HEK293 (cell line): ENCODE measurements at regions not wholly inside any gene's neighbourhood (a gene's known extent, or its start where the extent isn't known, plus 50 kb on each side); places are given as distances from the start of the nearest gene placed in this dataset.

Source experiments
- CTCF ChIA-PET: fragments of 350-600 bp; formaldehyde crosslinking; extraction: SDS; loops from one replicate; lab custom pipeline; 2021; ENCODE audit warnings: antibody characterized with exemption; lab: Yijun Ruan, JAX
- POLR2A ChIA-PET: fragments of 300-600 bp; formaldehyde crosslinking; extraction: SDS; loops from one replicate; lab custom pipeline; 2020; ENCODE audit warnings: antibody characterized with exemption, inconsistent platforms; lab: Yijun Ruan, JAX
- H3K27ac ChIP-seq: fragments of 200-500 bp; sonication (Bioruptor generic); 2 replicates; pipeline ENCODE4 v1.5.1; 2014; ENCODE audit warnings: low read depth, low read length, control low read depth, inconsistent platforms; ENCODE audit errors: extremely low read depth
- H3K36me3 ChIP-seq, 2 experiments: fragments of 200-500 bp in 1 of 2; sonication (Bioruptor generic) in 1 of 2; 1 replicate in 1 of 2; 2 replicates in 1 of 2; pipeline ENCODE4 v1.5.1; 2014 to 2017; ENCODE audit warnings: inconsistent platforms in 2 of 2, low read length in 2 of 2; ENCODE audit not compliant: control insufficient read depth in 2 of 2, insufficient read depth in 1 of 2
- H3K4me1 ChIP-seq: fragments of 200-500 bp; sonication (Bioruptor generic); 2 replicates; pipeline ENCODE4 v1.5.1; 2014; ENCODE audit warnings: mild to moderate bottlenecking, low read length, inconsistent platforms; ENCODE audit not compliant: control insufficient read depth, insufficient read depth
- H3K4me3 ChIP-seq: 2 replicates; pipeline ENCODE4 v1.5.1; 2011; ENCODE audit warnings: low read depth, mild to moderate bottlenecking, control low read depth, low read length, moderate library complexity
- H3K9me3 ChIP-seq: fragments of 200-500 bp; sonication (Bioruptor generic); 2 replicates; pipeline ENCODE4 v1.5.1; 2014; ENCODE audit warnings: low read depth, low read length, inconsistent platforms; ENCODE audit not compliant: control insufficient read depth, insufficient read depth
- KLF1 ChIP-seq: fragments of 450-650 bp; formaldehyde crosslinking; IDR thresholded peaks from 2 replicates; pipeline ENCODE4 v1.5.1; 2016; ENCODE audit warnings: missing biosample characterization, missing genetic modification characterization
- KLF8 ChIP-seq: fragments of 450-650 bp; formaldehyde crosslinking; IDR thresholded peaks from 2 replicates; pipeline ENCODE4 v1.5.1; 2016; ENCODE audit warnings: missing biosample characterization, missing genetic modification characterization
- PRDM4 ChIP-seq: fragments of 450-650 bp; formaldehyde crosslinking; IDR thresholded peaks from 2 replicates; pipeline ENCODE4 v1.5.1; 2017; ENCODE audit warnings: missing biosample characterization, missing genetic modification characterization
- SALL2 ChIP-seq: fragments of 450-650 bp; formaldehyde crosslinking; IDR thresholded peaks from 2 replicates; pipeline ENCODE4 v1.5.0; 2017; ENCODE audit warnings: missing biosample characterization, mild to moderate bottlenecking, missing genetic modification characterization, borderline replicate concordance
- ZBTB26 ChIP-seq: fragments of 450-650 bp; formaldehyde crosslinking; optimal IDR thresholded peaks from 2 replicates; pipeline ENCODE3; 2016; ENCODE audit warnings: missing biosample characterization, mild to moderate bottlenecking, missing genetic modification characterization
- ZBTB6 ChIP-seq: fragments of 450-650 bp; formaldehyde crosslinking; IDR thresholded peaks from 2 replicates; pipeline ENCODE4 v1.5.1; 2017; ENCODE audit warnings: missing biosample characterization, missing genetic modification characterization
- ZNF114 ChIP-seq: fragments of 450-650 bp; formaldehyde crosslinking; IDR thresholded peaks from 2 replicates; pipeline ENCODE4 v1.5.0; 2017; ENCODE audit warnings: missing biosample characterization, missing genetic modification characterization
- ZNF132 ChIP-seq: fragments of 450-650 bp; formaldehyde crosslinking; IDR thresholded peaks from 2 replicates; pipeline ENCODE4 v1.5.1; 2017; ENCODE audit warnings: missing biosample characterization, missing genetic modification characterization, borderline replicate concordance
- ZNF23 ChIP-seq: fragments of 450-650 bp; formaldehyde crosslinking; IDR thresholded peaks from 2 replicates; pipeline ENCODE4 v1.5.1; 2016; ENCODE audit warnings: missing biosample characterization, missing genetic modification characterization, borderline replicate concordance
- ZNF280C ChIP-seq: fragments of 450-650 bp; formaldehyde crosslinking; IDR thresholded peaks from 2 replicates; pipeline ENCODE4 v1.5.1; 2016; ENCODE audit warnings: missing biosample characterization, missing genetic modification characterization
- ZNF302 ChIP-seq: fragments of 450-650 bp; formaldehyde crosslinking; IDR thresholded peaks from 2 replicates; pipeline ENCODE4 v1.5.1; 2016; ENCODE audit warnings: missing biosample characterization, missing genetic modification characterization, low read depth
- ZNF324 ChIP-seq: fragments of 450-650 bp; formaldehyde crosslinking; IDR thresholded peaks from 2 replicates; pipeline ENCODE4 v1.5.1; 2016; ENCODE audit warnings: missing biosample characterization, missing genetic modification characterization
- ZNF335 ChIP-seq: fragments of 450-650 bp; formaldehyde crosslinking; conservative IDR thresholded peaks from 2 replicates; pipeline ENCODE4 v1.5.1; 2016; ENCODE audit warnings: missing biosample characterization, missing genetic modification characterization
- ZNF37A ChIP-seq: fragments of 450-650 bp; IDR thresholded peaks from 2 replicates; pipeline ENCODE4 v1.5.1; 2018; ENCODE audit warnings: missing biosample characterization, missing genetic modification characterization
- ZNF571 ChIP-seq: fragments of 450-650 bp; formaldehyde crosslinking; IDR thresholded peaks from 2 replicates; pipeline ENCODE4 v1.5.0; 2017; ENCODE audit warnings: missing biosample characterization, missing genetic modification characterization
- ZNF596 ChIP-seq: fragments of 450-650 bp; IDR thresholded peaks from 2 replicates; pipeline ENCODE4 v1.5.0; 2018; ENCODE audit warnings: missing biosample characterization, mild to moderate bottlenecking, missing genetic modification characterization, moderate library complexity
- ZNF610 ChIP-seq: fragments of 450-650 bp; formaldehyde crosslinking; IDR thresholded peaks from 2 replicates; pipeline ENCODE4 v1.5.1; 2016; ENCODE audit warnings: missing biosample characterization, missing genetic modification characterization, borderline replicate concordance
- ZNF701 ChIP-seq: fragments of 450-650 bp; formaldehyde crosslinking; IDR thresholded peaks from 2 replicates; pipeline ENCODE4 v1.5.1; 2016; ENCODE audit warnings: missing biosample characterization, missing genetic modification characterization
- ZNF768 ChIP-seq: fragments of 450-650 bp; formaldehyde crosslinking; IDR thresholded peaks from 2 replicates; pipeline ENCODE4 v1.5.1; 2018; ENCODE audit warnings: missing biosample characterization, mild to moderate bottlenecking, missing genetic modification characterization
- ZSCAN5A ChIP-seq: fragments of 450-650 bp; formaldehyde crosslinking; IDR thresholded peaks from 2 replicates; pipeline ENCODE4 v1.5.1; 2016; ENCODE audit warnings: missing biosample characterization, missing genetic modification characterization

GRCh38 chr1:177573901-177574300, 396.0 kb downstream of the SEC16B start (continued):
- TF ChIP-seq ZSCAN5A (tag by site-specific recombination), result no peak

GRCh38 chr1:177571485-177572076, 398.3 kb downstream of the SEC16B start:
- Histone ChIP-seq H3K36me3 (no peaks in the 10 kb centered on the region), H3K4me1 (no peaks in the 10 kb centered on the region), H3K27ac (no peak overlapping the region), H3K9me3 (no peaks in the 10 kb centered on the region), H3K4me3 (no peak overlapping the region)
- CTCF ChIA-PET, result interaction anchor here (0.5 to 0.6 kb wide), 2 partner anchors 18 to 579 kb away, joined by 4 read pairs; no protein-coding TSS in a partner anchor
- POLR2A ChIA-PET, result no interaction called here
- TF ChIP-seq SALL2 (tag by site-specific recombination) (no peak), KLF8 (tag by site-specific recombination) (no peak), ZNF596 (tag by site-specific recombination) (no peak), PRDM4 (tag by site-specific recombination) (no peak), ZNF23 (tag by site-specific recombination) (no peak), ZNF768 (tag by site-specific recombination) (no peak), KLF1 (tag by site-specific recombination) (no peak), ZNF324 (tag by site-specific recombination) (no peak), ZNF610 (tag by site-specific recombination) (no peak), ZNF335 (tag by site-specific recombination) (no peak), ZNF701 (tag by site-specific recombination) (no peak), ZBTB6 (tag by site-specific recombination) (no peak), ZNF114 (tag by site-specific recombination) (no peak), ZNF302 (tag by site-specific recombination) (no peak), ZNF571 (tag by site-specific recombination) (no peak), ZNF37A (tag by site-specific recombination) (no peak)

GRCh38 chr1:177571076-177571475, 398.8 kb downstream of the SEC16B start:
- Histone ChIP-seq H3K27ac (no peak overlapping the region), H3K36me3 (no peaks in the 10 kb centered on the region), H3K4me1 (no peaks in the 10 kb centered on the region), H3K9me3 (no peaks in the 10 kb centered on the region), H3K4me3 (no peak overlapping the region)
- CTCF ChIA-PET, result interaction anchor here (0.6 kb wide), 1 partner anchor 11 kb away, joined by 3 read pairs; no protein-coding TSS in a partner anchor
- POLR2A ChIA-PET, result no interaction called here
- TF ChIP-seq ZNF132 (tag by site-specific recombination), result no peak
- no peak for TF ChIP-seq ZNF280C (tag by site-specific recombination)
- no peak for TF ChIP-seq ZBTB26
